ENCODE measurements at regions not wholly inside any gene's neighbourhood (a gene's known extent, or its start where the extent isn't known, plus 50 kb on each side); places are given as distances from the start of the nearest gene placed in this dataset.

DNA sequence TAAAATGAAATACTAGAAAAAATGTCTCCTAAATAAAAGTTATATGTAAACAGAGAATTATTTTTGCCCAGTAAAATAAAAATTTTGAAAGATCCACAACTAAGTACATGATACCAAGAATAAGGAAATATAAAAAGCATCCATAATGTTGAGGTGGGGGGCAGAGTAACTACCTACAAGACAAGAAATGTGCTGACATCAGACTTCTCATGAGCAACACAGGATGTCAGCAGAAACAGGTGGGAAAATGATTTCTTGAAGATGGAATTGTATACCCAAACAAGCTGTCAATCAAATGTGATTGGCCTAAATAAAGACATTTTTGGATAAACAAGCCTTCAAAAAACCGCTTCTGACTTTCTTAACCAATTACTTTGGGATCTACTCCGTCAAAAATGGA, 143.9 kb upstream of the LIPC start:
- TF ChIP-seq, protein P1, sequence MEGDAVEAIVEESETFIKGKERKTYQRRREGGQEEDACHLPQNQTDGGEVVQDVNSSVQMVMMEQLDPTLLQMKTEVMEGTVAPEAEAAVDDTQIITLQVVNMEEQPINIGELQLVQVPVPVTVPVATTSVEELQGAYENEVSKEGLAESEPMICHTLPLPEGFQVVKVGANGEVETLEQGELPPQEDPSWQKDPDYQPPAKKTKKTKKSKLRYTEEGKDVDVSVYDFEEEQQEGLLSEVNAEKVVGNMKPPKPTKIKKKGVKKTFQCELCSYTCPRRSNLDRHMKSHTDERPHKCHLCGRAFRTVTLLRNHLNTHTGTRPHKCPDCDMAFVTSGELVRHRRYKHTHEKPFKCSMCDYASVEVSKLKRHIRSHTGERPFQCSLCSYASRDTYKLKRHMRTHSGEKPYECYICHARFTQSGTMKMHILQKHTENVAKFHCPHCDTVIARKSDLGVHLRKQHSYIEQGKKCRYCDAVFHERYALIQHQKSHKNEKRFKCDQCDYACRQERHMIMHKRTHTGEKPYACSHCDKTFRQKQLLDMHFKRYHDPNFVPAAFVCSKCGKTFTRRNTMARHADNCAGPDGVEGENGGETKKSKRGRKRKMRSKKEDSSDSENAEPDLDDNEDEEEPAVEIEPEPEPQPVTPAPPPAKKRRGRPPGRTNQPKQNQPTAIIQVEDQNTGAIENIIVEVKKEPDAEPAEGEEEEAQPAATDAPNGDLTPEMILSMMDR (IDR thresholded peaks at IDR 0.05) = no peak
- TF ChIP-seq EP300 (IDR thresholded peaks at IDR 0.05) = no peak
